GM18499 (cell line): ENCODE measurements at regions not wholly inside any gene's neighbourhood (a gene's known extent, or its start where the extent isn't known, plus 50 kb on each side); places are given as distances from the start of the nearest gene placed in this dataset.
"Not testable (repeated sequence)": the region's sequence is repeated elsewhere in the genome, so short reads cannot be mapped to it uniquely, and the experiment has no call there.

ENCODE experiments used
- ATAC-seq: cut with Tn5 transposase; IDR thresholded peaks from one replicate; pipeline ENCODE4 v1.9.1; 2021; ENCODE audit warnings: moderate number of reproducible peaks; ENCODE audit not compliant: insufficient read depth, unreplicated experiment

DNA sequence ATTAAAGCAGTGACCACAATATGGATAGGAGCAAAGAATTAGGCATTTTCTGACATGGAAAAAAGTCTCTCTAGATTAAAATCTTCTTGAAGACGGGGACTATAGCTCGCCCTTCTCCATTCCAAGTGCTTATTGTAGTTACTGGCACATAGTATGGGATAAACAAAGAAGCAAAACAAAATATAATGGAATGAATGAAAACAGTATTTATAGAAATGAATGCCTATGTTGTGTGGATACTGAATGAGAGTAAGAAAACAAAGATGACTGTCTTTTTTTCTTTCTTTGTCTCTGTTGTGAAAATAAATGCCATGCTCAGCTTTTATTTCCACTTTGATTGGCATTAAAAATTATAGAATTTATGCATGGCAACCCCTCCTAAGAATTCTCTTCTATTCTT, 1414.3 kb upstream of the ACO1 start:
- ATAC-seq = no peak

DNA sequence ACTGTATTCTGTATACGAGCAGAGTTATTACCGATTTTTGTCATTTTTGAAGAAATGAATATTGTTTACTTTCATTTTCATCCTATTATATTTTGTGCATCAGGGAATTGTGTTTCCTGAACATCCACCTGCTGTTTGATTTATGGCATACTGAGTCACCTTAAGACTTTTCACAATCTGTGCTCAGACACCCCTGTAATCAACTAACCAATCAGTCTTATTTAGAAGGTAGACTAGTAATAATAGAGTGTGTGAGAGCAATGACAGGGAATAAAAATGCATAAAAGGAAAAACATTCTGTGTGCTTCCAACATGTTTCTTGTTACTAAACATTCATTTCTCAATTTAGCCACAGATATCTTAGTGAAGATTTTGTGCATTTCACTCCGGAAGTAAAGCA, 1413.6 kb upstream of the ACO1 start:
- no peak for ATAC-seq

DNA sequence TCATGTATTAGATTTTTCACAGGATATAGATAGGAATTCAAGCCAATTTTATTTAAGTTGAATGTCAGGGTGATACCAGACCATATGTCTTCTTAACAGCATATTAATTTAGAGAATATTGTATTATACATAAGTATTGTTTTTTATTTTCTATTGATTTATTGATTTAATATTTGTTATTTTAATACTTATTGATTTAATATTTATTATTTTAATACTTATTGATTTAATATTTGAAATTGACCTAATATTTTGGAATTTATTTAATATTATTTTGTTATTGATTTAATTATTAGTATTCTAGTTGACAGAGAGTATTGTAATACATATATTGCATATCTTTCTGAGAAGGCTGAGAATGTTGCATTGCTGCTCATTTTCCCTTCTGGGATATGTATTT, 1411.8 kb upstream of the ACO1 start:
- ATAC-seq = no peak

- ATAC-seq = no peak
Observed at GRCh38 chr9:30977965-30978364, 1406.5 kb upstream of the ACO1 start.

GRCh38 chr9:30982301-30982700, 1402.1 kb upstream of the ACO1 start:
- no peak for ATAC-seq

- no peak for ATAC-seq
Observed at GRCh38 chr9:30995956-30996738, 1388.3 kb upstream of the ACO1 start.

- ATAC-seq = no peak
Observed at GRCh38 chr9:30996761-30997160, 1387.7 kb upstream of the ACO1 start.

DNA sequence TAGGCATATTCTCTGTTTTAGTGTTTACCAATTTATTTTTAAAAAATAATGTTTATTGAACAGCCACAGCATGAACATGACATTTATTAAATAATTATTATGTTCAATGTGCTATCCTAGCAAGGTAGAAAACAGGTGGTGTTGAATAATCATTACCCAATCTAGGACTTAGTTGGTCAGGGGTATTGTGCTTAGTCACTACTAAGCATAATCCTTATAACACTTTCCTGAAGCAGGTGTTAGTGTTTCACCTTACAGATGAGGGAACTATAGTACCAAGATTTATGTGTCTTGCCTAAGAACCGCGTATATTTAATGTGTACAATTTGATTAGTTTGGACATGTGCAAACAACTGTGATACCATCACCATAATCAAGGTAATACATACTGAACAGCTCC, 1387.2 kb upstream of the ACO1 start:
- no peak for ATAC-seq

- no peak for ATAC-seq
Observed at GRCh38 chr9:31005086-31005665, 1379.3 kb upstream of the ACO1 start.

- ATAC-seq = no peak
Observed at GRCh38 chr9:31013371-31013770, 1371.1 kb upstream of the ACO1 start.

- no peak for ATAC-seq
Observed at GRCh38 chr9:31023847-31024246, 1360.6 kb upstream of the ACO1 start.

- no peak for ATAC-seq
Observed at GRCh38 chr9:31027678-31028077, 1356.8 kb upstream of the ACO1 start.

GRCh38 chr9:31028137-31028536, 1356.3 kb upstream of the ACO1 start:
- ATAC-seq = no peak

- no peak for ATAC-seq
Observed at GRCh38 chr9:31030741-31031202, 1353.7 kb upstream of the ACO1 start.

DNA sequence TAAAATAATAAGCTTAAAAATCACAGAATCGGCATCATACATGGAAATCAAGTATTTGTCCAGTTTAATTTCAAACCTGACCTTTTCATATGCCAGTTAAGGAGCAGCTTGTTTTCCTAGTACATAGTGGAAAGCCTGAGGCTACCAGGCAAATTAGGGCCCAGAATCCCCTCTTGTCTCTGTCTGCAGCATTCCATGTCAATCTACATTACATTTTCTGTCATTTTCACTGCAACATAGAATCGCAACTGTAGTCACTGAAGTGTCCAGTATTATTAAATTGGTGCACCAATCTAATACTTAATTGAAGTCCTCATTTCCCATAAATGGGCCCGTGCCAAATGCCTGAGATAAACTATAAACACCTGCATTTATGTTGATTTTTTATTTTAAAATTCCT, 1352.2 kb upstream of the ACO1 start:
- no peak for ATAC-seq

GRCh38 chr9:31034311-31034710, 1350.1 kb upstream of the ACO1 start:
- ATAC-seq = no peak

GRCh38 chr9:31040564-31040963, 1343.9 kb upstream of the ACO1 start:
- ATAC-seq = no peak

- ATAC-seq = no peak
Observed at GRCh38 chr9:31045810-31046209, 1338.6 kb upstream of the ACO1 start.

DNA sequence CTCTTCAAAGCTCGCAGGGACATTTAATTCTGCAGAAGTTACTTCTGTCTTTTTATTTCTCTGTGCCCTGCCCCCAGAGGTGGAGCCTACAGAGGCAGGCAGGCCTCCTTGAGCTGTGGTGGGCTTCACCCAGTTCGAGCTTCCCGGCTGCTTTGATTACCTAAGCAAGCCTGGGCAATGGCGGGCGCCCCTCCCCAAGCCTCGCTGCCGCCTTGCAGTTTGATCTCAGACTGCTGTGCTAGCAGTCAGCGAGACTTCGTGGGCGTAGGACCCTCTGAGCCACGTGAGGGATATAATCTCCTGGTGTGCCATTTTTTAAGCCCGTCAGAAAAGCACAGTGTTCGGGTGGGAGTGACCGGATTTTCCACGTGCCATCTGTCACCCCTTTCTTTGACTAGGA, 1322.9 kb upstream of the ACO1 start:
- not testable (repeated sequence) for ATAC-seq

DNA sequence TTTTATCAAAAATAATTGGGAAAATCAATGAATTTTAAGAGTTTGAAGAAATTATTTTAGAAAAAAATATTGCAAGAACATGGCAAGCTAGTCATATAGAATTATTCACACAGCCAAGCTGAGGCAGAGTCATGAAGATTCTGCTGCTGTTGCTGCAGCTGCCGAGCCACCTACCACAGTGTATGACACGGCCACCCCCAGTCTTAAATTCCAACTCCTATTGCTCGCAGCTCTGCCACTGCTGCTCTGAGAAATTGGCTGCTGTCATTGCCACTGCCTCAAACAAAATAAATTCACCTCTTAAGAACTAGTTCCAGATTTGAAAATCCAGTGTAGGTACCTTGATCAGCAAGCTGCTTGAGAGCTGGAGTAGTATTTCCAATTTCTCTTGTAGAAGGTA, 1318.8 kb upstream of the ACO1 start:
- ATAC-seq = no peak

DNA sequence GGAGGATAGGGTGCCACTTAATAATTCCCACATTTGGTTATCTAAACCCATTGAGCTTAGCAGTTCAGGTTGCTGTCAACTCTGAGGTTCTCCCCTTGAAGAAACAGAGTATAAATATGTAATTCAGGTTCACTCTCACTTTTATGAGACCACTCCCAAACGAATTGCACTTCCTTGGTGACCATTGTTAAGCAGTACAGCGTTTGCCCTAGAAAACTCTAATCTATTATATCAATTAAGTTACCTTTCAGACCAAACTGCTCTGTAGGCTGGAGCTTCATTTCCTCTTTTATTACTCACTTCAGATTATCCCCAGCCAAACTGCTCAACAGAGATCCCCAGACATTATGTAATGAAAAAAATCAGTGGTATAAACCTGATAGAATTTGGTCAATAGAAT, 1317.0 kb upstream of the ACO1 start:
- ATAC-seq = no peak
